Fibroblast of villous mesenchyme (primary cell): ENCODE measurements at regions not wholly inside any gene's neighbourhood (a gene's known extent, or its start where the extent isn't known, plus 50 kb on each side); places are given as distances from the start of the nearest gene placed in this dataset.

Source experiments
- DNase-seq: peaks from one replicate; pipeline ENCODE4 v3.0.0-alpha.2; 2010; ENCODE audit warnings: low read depth
- H3K4me3 ChIP-seq: 2 replicates; pipeline ENCODE4 v1.5.1; 2011; ENCODE audit warnings: low read depth, mild to moderate bottlenecking, low read length
- CTCF ChIP-seq: IDR thresholded peaks from 2 replicates; pipeline ENCODE4 v1.5.1; 2012; ENCODE audit warnings: low read depth, mild to moderate bottlenecking, low read length; ENCODE audit not compliant: insufficient read depth

- no peak for DNase-seq
- no peak for TF ChIP-seq CTCF
- no peak overlapping the region for H3K4me3 ChIP-seq
Measured at GRCh38 chr4:152225680-152226079, 310.2 kb downstream of the FBXW7 start.

GRCh38 chr4:152224721-152225420, 311.0 kb downstream of the FBXW7 start:
- TF ChIP-seq CTCF, result no peak
- no peak overlapping the region for H3K4me3 ChIP-seq
- DNase-seq, result no peak

DNA sequence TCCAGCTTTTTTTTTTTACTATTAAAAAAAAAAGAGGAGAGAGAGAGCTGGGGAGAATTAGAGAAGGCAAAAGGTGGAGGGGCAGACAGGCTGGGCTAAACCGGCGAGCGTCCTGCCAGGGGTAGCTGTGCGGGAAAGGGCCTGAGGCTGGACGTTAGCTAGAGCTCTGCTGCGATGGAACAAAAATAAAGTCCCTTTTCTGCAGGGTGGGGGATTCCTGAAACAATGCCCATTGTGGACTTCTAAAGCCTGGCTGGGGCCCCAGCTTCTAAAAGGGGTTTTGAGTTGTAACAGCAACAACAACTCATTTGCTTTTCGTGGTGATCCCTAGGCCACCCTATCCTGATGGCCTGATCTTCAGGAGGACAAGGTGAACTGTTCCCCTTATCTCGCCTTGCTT, 311.7 kb downstream of the FBXW7 start:
- H3K4me3 ChIP-seq, result no peak overlapping the region
- TF ChIP-seq CTCF, result no peak

GRCh38 chr4:152223600-152223999, 312.3 kb downstream of the FBXW7 start:
- no peak for DNase-seq
- no peak for TF ChIP-seq CTCF
- H3K4me3 ChIP-seq, result no peak overlapping the region

More for the DNA sequence above, 311.7 kb downstream of the FBXW7 start:
- no peak for DNase-seq

DNA sequence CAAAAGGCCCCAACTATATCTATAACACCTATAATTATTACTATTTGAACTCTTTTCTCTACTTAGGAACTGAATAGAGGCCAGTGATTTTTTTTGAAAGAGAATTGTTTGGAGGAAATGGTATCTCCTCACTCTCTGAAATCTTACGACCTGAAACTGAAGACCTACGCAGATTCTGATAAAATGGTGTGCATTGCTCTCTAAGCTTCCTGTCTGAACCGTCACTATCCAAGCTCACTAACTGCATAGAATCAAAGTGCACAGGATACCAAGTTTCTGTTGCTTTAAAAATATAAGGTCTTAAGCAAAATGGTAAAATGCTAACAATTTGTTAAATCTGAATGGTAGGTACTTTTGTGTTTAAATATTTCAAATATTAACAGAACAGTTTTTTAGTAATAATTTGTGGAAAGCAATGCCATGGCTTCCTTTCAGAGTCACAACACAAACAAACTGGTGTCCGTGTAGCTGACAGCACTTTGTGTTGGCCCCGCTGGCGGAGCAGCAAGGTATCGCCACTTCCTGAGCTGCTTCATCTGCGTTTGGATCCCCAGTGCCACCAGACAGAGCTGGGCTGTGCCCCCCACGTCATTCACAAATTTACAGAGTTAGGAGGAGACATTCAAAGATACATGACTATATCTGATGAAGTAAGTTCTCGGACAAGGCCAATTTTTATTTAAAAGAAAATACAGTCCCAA, 313.9 kb downstream of the FBXW7 start:
- DNase-seq, result no peak
- H3K4me3 ChIP-seq, result no peak overlapping the region
- no peak for TF ChIP-seq CTCF

- no peak overlapping the region for H3K4me3 ChIP-seq
- DNase-seq, result peak; percentile 3
- TF ChIP-seq CTCF, result no peak
Measured at GRCh38 chr4:152220201-152220666, 315.7 kb downstream of the FBXW7 start.
